Activated naive CD4-positive, alpha-beta T cell treated with anti-CD3 and anti-CD28 coated beads, Interleukin-2, amount 10 ng/mL, durations not matched to agents 7 days and 5 days (primary cell): ENCODE measurements at regions not wholly inside any gene's neighbourhood (a gene's known extent, or its start where the extent isn't known, plus 50 kb on each side); places are given as distances from the start of the nearest gene placed in this dataset.

Source experiments
- CTCF ChIA-PET: fragments of 350-600 bp; sonication (Branson Sonifier 250); formaldehyde crosslinking; loops from one replicate; lab custom pipeline; 2021; ENCODE audit warnings: antibody characterized with exemption; lab: Charles Lee
- DNase-seq: peaks from one replicate; pipeline ENCODE4 v3.0.0-alpha.2; 2020
- H3K27ac Mint-ChIP-seq: one replicate; pipeline ENCODE4 v1.8.0; 2021; ENCODE audit warnings: mild to moderate bottlenecking, moderate library complexity, mixed read lengths
- H3K27me3 Mint-ChIP-seq: one replicate; pipeline ENCODE4 v1.8.0; 2021; ENCODE audit warnings: mild to moderate bottlenecking, mixed read lengths
- H3K36me3 Mint-ChIP-seq: one replicate; pipeline ENCODE4 v1.8.0; 2021; ENCODE audit warnings: mixed read lengths
- H3K4me1 Mint-ChIP-seq: one replicate; pipeline ENCODE4 v1.8.0; 2021; ENCODE audit warnings: mixed read lengths
- H3K4me3 Mint-ChIP-seq: one replicate; pipeline ENCODE4 v1.8.0; 2021; ENCODE audit warnings: mild to moderate bottlenecking, moderate library complexity, mixed read lengths
- H3K9me3 Mint-ChIP-seq: one replicate; pipeline ENCODE4 v1.8.0; 2021; ENCODE audit warnings: mixed read lengths

DNA sequence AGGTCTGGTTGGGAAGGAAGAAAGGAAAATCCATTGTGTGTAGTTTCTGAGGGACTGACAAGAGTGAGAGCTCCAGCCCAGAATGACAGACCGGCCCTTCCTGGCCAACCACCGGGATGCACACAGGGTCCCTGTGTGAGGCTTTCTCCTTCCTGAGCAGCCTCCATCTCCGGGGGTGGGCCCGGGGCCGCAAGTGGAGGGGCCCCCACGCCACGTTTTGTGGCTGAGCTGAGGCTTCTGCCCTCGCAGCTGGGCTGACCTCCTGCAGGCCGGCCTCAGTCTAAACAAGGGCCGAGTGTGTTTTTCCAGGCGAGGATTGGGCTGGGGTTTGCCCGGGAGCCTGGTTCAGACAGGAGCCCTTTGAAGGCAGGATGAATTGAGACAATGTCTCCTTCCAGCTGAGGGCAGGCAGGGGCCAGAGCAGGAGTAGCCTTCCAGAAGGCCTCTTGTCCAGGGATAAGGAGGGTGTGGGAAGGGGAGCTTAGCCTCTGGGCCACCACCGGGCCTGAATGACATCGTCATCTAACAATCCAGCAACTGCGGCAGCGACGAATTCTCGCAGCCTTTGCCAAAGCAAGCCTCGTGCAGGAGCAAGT, 96.5 kb upstream of the NCOR2 start:
- Mint-ChIP-seq H3K36me3 (no peaks in the 10 kb centered on the region), H3K4me3 (no peak overlapping the region), H3K9me3 (peaks cover 5% of the 10 kb centered on the region), H3K4me1 (no peaks in the 10 kb centered on the region), H3K27ac (no peak overlapping the region), H3K27me3 (peaks cover 18% of the 10 kb centered on the region)
- CTCF ChIA-PET: no interaction called here
- no peak for DNase-seq

DNA sequence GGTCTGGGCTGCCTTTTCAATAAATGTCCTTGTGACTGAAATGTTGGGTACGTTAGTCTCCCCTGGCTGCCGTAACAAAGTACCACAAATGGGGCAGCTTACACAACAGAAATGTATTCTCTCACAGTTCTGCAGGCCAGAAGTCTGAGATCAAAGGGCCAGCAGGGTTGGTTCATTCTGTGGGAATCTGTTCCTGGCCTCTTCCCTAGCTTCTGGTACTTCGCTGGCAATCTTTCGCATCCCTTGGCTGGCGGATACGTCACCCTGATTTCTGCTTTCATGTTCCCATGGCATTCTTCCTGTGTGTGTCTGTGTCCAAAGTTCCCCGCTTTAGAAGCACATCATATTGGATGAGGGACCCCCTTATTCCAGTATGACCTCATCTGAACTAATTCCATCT, 95.8 kb upstream of the NCOR2 start:
- H3K27me3 Mint-ChIP-seq: peaks cover 18% of the 10 kb centered on the region
- H3K4me1 Mint-ChIP-seq: no peaks in the 10 kb centered on the region
- CTCF ChIA-PET: no interaction called here
- H3K9me3 Mint-ChIP-seq: peaks cover 5% of the 10 kb centered on the region
- no peak overlapping the region for H3K4me3 Mint-ChIP-seq
- DNase-seq: no peak
- no peaks in the 10 kb centered on the region for H3K36me3 Mint-ChIP-seq
- no peak overlapping the region for H3K27ac Mint-ChIP-seq

- no peaks in the 10 kb centered on the region for H3K36me3 Mint-ChIP-seq
- DNase-seq: no peak
- peaks cover 13% of the 10 kb centered on the region for H3K27me3 Mint-ChIP-seq
- H3K9me3 Mint-ChIP-seq: peaks cover 5% of the 10 kb centered on the region
- H3K4me1 Mint-ChIP-seq: no peaks in the 10 kb centered on the region
- CTCF ChIA-PET: interaction anchor here (0.6 kb wide), 1 partner anchor 545 kb away, joined by 3 read pairs; no protein-coding TSS in a partner anchor
- H3K27ac Mint-ChIP-seq: no peak overlapping the region
- no peak overlapping the region for H3K4me3 Mint-ChIP-seq
Observed at GRCh38 chr12:124661341-124661740, 93.9 kb upstream of the NCOR2 start.

DNA sequence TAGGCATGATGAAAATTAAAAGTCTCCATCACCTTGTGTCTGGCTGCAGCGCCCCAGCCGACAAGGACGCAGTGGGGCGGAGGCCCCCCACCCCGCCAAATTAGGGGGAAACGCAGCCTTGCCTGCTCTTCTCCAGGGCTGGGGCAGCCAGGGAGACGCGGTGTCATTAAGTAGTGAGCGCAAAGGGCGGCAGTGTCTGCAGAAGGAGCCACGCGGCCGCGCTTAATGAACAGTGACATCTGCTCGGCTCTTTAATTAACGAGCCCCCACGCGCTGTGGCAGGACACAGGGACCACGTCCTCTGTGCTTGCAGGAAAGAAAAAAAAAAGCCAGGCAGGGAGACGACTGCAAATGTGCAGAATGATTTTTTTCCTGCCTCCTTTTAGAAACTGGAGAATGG, 93.4 kb upstream of the NCOR2 start:
- H3K27me3 Mint-ChIP-seq: peaks cover 16% of the 10 kb centered on the region
- no peak overlapping the region for H3K4me3 Mint-ChIP-seq
- CTCF ChIA-PET: no interaction called here
- no peak overlapping the region for H3K27ac Mint-ChIP-seq
- no peaks in the 10 kb centered on the region for H3K36me3 Mint-ChIP-seq
- H3K9me3 Mint-ChIP-seq: peaks cover 5% of the 10 kb centered on the region
- DNase-seq: no peak
- no peaks in the 10 kb centered on the region for H3K4me1 Mint-ChIP-seq

DNA sequence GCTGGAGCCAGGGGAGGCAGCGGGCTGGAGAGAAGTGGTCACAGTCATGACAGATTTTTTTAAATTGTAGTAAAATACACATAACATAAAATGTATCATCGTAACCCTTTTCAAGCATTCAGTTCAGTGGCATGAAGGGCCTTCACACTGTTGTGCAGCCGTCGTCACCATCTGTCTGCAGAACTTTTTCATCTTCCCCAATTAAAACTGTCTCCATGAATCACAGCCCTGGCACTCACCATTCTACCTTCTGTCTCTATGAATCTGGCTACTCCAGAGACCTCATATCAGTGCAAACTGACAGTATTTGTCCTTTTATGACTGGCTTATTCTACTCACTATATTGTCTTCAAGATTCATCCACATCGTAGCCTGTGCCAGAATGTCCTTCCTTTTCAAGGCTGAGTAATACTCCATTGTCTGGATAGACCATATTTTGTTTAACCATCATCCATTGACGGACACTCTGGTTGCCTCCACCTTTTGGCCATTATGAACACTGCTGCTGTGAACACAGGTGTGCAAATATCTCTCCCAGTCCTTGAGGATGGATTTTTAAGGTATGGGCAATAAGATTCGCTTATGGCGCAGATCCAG, 91.5 kb upstream of the NCOR2 start:
- no peak for DNase-seq
- H3K27me3 Mint-ChIP-seq: peaks cover 30% of the 10 kb centered on the region
- H3K36me3 Mint-ChIP-seq: no peaks in the 10 kb centered on the region
- H3K9me3 Mint-ChIP-seq: peaks cover 2% of the 10 kb centered on the region
- no peak overlapping the region for H3K27ac Mint-ChIP-seq
- H3K4me1 Mint-ChIP-seq: no peaks in the 10 kb centered on the region
- H3K4me3 Mint-ChIP-seq: no peak overlapping the region
- CTCF ChIA-PET: no interaction called here

DNA sequence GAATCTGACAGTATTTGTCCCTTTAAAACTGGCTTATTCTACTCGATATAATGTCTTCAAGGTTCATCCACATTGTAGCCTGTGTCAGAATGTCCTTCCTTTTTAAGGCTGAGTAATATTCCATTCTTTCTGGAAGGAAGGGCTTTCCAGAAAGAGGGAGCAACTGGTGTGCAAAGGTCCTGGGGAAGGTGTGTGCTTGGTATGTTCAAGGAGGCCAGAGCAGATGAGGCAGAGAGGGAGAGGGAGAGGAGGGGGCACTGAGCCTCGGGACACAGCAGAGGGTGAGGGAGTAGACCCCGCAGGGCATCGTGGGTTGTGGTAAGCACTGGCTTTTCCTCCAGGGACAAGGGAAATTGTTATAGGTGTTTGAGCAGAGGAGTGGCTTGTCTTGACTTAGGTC, 90.9 kb upstream of the NCOR2 start:
- H3K4me1 Mint-ChIP-seq: no peaks in the 10 kb centered on the region
- peaks cover 31% of the 10 kb centered on the region for H3K27me3 Mint-ChIP-seq
- H3K27ac Mint-ChIP-seq: no peak overlapping the region
- no peak for DNase-seq
- no peaks in the 10 kb centered on the region for H3K9me3 Mint-ChIP-seq
- no peaks in the 10 kb centered on the region for H3K36me3 Mint-ChIP-seq
- no peak overlapping the region for H3K4me3 Mint-ChIP-seq
- CTCF ChIA-PET: no interaction called here

DNA sequence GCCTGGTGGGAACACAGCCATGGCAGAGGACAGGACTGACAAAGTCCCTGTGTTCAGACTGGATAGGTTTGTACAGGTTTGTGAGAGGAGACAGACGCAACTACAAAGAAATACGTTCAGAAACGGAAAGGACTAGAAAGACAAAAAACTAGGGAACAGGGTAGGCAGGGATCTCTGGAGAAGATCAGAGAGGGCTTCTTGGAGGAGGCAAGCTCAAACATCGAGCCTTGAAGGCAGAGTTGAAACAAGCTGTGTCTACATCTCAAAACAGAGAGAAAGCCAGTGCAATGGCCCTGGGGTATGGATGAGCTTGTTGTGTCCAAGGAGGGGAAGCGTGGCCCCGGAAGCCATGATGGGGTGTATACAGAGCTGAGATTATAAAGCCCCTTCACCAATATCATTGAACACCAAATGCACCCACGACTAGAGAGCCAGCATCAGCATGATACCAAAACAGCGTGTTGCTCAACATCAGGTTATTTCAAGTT, 89.6 kb upstream of the NCOR2 start:
- CTCF ChIA-PET: no interaction called here
- Mint-ChIP-seq H3K27ac (no peak overlapping the region), H3K27me3 (peaks cover 40% of the 10 kb centered on the region), H3K9me3 (no peaks in the 10 kb centered on the region), H3K4me1 (no peaks in the 10 kb centered on the region), H3K4me3 (no peak overlapping the region), H3K36me3 (no peaks in the 10 kb centered on the region)
- no peak for DNase-seq

DNA sequence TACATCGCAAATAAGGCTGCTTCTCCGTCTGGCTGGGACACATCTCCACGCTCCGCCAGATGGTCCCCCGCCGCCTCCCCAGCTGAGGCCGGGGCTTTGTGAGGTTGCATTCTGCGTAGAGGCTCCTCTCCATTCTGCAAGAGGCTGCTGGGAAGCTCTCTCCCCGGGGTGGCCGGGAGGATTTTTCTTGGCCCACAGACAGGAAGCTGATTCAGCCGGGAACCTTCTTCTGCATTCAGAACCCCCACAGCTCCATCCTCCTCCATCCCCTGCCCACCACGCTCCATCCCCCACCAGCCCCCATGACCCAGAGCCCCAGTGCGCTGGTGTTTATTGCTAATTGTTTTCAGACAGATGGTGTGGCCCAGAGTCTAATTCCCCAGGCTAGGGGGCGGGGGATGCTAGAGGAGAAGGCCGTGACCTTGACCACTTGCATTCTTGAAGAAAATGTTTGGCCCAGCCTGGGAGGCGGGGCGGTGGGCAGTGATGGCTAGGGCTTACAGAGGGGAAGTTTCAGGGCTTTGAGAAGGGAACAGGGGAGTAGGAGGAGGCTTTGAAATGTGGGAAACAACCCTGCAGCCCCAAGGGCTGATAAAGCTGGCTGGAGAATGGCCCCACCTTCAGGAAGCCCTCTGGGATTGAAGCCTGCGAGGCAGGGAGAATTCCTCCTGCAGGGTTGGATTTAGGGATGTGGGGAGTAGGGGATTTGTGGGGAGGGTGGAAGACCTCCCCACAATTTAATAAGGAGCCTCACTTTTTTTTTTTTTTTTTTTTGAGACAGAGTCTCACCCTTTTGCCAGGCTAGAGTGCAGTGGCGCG, 88.5 kb upstream of the NCOR2 start:
- H3K27me3 Mint-ChIP-seq: peaks cover 43% of the 10 kb centered on the region
- no peak overlapping the region for H3K27ac Mint-ChIP-seq
- H3K4me3 Mint-ChIP-seq: no peak overlapping the region
- CTCF ChIA-PET: no interaction called here
- DNase-seq: no peak
- no peaks in the 10 kb centered on the region for H3K9me3 Mint-ChIP-seq
- no peaks in the 10 kb centered on the region for H3K36me3 Mint-ChIP-seq
- no peaks in the 10 kb centered on the region for H3K4me1 Mint-ChIP-seq

- Mint-ChIP-seq H3K27me3 (peaks cover 45% of the 10 kb centered on the region), H3K4me1 (no peaks in the 10 kb centered on the region), H3K27ac (no peak overlapping the region), H3K36me3 (no peaks in the 10 kb centered on the region), H3K4me3 (no peak overlapping the region), H3K9me3 (peaks cover 5% of the 10 kb centered on the region)
- CTCF ChIA-PET: interaction anchor here (0.7 kb wide), 1 partner anchor 478 kb away, joined by 3 read pairs; no protein-coding TSS in a partner anchor
- DNase-seq: no peak
Observed at GRCh38 chr12:124655048-124655697, 87.8 kb upstream of the NCOR2 start.

DNA sequence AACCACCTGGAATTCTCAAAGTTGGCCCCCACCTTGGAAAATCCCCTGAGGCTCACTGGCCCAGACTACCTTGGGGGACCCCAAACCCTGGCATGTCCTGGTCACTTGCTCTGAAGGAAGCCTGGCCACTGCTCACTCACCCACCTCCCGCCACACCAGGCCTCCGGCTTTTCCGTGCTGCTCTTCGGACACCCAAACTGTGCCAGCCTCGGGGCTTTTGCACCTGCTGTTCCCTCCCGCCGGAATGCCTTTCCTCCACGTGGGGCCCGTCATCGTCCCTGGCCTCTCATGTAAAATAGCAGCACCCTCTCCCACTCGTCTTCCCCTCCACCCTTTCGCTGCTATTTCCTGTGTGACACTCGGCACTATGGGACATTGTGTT, 87.2 kb upstream of the NCOR2 start:
- no peak overlapping the region for H3K27ac Mint-ChIP-seq
- H3K9me3 Mint-ChIP-seq: peaks cover 5% of the 10 kb centered on the region
- no peaks in the 10 kb centered on the region for H3K4me1 Mint-ChIP-seq
- no peaks in the 10 kb centered on the region for H3K36me3 Mint-ChIP-seq
- H3K4me3 Mint-ChIP-seq: no peak overlapping the region
- DNase-seq: no peak
- CTCF ChIA-PET: interaction anchor here (0.7 kb wide), 1 partner anchor 478 kb away, joined by 3 read pairs; no protein-coding TSS in a partner anchor
- peaks cover 41% of the 10 kb centered on the region for H3K27me3 Mint-ChIP-seq

DNA sequence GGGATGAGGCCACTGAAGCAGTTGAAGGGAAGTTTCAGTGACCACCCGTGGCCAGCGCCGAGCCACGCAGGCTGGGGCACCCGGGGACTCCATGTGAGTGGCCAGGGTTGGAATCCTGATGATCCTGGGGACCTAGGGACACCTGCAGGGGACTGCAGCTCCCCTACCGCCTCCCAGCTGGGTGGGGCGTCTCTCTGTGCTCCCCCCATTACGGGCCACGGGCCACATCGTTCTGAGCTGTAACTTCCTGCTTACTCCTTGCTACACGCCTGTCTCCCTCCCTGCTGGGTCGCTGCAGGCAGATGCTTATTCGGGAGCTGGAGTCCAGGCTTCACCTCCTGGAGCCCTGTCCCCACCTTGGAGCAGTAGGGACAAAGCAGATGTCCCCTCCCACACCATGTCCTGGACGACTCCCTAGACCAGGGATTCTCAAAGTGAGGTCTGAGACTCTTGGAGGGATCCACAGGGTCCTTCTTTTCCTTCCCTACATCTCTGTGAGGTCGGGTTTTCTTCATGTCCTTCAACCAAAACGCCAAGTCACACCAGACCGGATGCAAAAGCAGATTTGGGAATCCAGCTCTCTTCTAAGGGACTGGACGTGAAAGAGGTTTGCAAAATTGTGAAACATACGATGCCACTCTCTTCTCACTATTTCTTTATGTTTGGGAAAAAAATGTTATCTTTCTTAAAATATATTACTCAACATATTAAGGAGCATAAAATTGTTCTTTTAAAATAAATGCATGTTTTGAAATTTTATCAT, 85.9 kb upstream of the NCOR2 start:
- no peak for DNase-seq
- Mint-ChIP-seq H3K4me3 (no peak overlapping the region), H3K36me3 (no peaks in the 10 kb centered on the region), H3K9me3 (peaks cover 16% of the 10 kb centered on the region), H3K27ac (no peak overlapping the region), H3K27me3 (peaks cover 37% of the 10 kb centered on the region), H3K4me1 (no peaks in the 10 kb centered on the region)
- CTCF ChIA-PET: no interaction called here

- no peak for DNase-seq
- H3K4me3 Mint-ChIP-seq: no peak overlapping the region
- H3K9me3 Mint-ChIP-seq: peaks cover 21% of the 10 kb centered on the region
- H3K27ac Mint-ChIP-seq: no peak overlapping the region
- H3K4me1 Mint-ChIP-seq: no peaks in the 10 kb centered on the region
- CTCF ChIA-PET: no interaction called here
- no peaks in the 10 kb centered on the region for H3K36me3 Mint-ChIP-seq
- H3K27me3 Mint-ChIP-seq: peaks cover 40% of the 10 kb centered on the region
Observed at GRCh38 chr12:124652661-124653060, 85.2 kb upstream of the NCOR2 start.

DNA sequence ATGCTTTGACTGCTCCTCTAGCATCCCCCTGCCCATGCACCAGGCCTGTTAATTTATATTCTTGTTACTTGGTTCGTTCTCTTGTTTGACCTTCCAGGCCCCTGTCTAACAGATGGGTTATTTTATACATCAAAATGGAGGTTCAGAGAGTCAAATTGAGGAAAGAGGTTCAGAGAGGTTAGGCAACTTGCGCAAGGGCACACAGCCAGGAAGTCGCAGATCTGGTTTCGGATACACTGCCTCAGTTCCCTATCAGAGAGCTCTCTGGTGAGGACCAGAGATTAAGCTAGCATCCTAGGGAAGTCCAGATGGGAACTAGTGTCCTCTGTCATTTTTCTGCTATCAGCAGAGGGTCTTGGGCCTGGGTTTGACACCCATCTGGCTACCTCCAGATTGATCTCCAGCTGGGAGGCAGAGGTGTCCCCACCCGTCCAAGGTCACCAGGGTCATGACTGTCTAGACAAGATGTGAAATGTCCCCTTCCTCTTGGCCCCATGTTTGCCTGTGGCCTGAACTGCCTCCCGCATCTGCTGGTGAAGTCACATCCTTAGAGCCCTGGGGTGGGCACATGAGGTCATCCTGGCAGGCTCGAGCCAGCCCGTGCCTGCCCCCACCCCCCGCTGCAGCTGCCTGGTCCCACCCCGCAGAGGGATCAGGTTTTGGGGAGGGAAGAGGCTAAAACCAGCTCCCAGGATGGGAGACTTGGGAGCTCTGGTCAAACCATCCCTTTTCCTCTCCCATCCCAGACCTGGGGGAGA, 84.3 kb upstream of the NCOR2 start:
- Mint-ChIP-seq H3K36me3 (no peaks in the 10 kb centered on the region), H3K27me3 (peaks cover 49% of the 10 kb centered on the region), H3K9me3 (peaks cover 26% of the 10 kb centered on the region), H3K4me1 (peaks cover 3% of the 10 kb centered on the region), H3K27ac (no peak overlapping the region), H3K4me3 (no peak overlapping the region)
- CTCF ChIA-PET: no interaction called here
- DNase-seq: no peak
